NB4 (cell line): ENCODE measurements at regions not wholly inside any gene's neighbourhood (a gene's known extent, or its start where the extent isn't known, plus 50 kb on each side); places are given as distances from the start of the nearest gene placed in this dataset.

ENCODE experiments used
- CTCF ChIP-seq: IDR thresholded peaks from one replicate; pipeline ENCODE4 v1.5.1; 2012; ENCODE audit warnings: low read depth, low read length
- MAX ChIP-seq: IDR thresholded peaks from 2 replicates; pipeline ENCODE4 v1.6.1; 2011; ENCODE audit warnings: low read depth, low read length
- MYC ChIP-seq: IDR thresholded peaks from 2 replicates; pipeline ENCODE4 v1.6.1; 2011; ENCODE audit warnings: low read depth, low read length
- POLR2A ChIP-seq: IDR thresholded peaks from 2 replicates; pipeline ENCODE4 v1.6.1; 2011; ENCODE audit warnings: mild to moderate bottlenecking; ENCODE audit not compliant: insufficient read length; ENCODE audit errors: extremely low read depth

- no peak for TF ChIP-seq POLR2A
- TF ChIP-seq CTCF, result no peak
- no peak for TF ChIP-seq MYC
- TF ChIP-seq MAX, result no peak
Observed at GRCh38 chr3:106056931-106057330, 188.1 kb upstream of the CBLB start.
